GM12872 (cell line): ENCODE measurements at regions not wholly inside any gene's neighbourhood (a gene's known extent, or its start where the extent isn't known, plus 50 kb on each side); places are given as distances from the start of the nearest gene placed in this dataset.

Experiments
- TF ChIP-seq, protein P1 (sequence below): IDR thresholded peaks from 3 replicates; pipeline ENCODE4 v1.5.1; 2011; ENCODE audit warnings: low read depth, mild to moderate bottlenecking, low read length, moderate library complexity; ENCODE audit not compliant: insufficient read depth

DNA sequence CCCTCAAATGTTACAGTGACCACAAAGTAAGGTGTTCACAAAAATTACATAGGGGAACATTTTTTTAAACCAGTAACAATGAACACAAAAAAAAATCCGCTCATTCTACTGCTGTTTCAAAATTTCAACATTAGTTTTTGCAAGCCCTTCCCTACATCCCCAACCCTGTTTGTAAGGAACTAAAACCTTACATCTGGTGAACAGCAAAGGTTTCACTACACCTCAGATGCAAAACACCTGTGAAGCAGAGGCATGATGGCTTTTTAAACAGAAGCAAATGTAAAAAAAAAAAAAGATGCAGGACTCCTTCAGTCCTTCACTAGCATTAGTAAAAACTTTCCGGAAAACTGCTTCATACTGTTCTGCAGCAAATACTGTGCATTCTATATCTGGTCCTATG is 50.0 kb upstream of the API5 start:
- TF ChIP-seq, protein P1, sequence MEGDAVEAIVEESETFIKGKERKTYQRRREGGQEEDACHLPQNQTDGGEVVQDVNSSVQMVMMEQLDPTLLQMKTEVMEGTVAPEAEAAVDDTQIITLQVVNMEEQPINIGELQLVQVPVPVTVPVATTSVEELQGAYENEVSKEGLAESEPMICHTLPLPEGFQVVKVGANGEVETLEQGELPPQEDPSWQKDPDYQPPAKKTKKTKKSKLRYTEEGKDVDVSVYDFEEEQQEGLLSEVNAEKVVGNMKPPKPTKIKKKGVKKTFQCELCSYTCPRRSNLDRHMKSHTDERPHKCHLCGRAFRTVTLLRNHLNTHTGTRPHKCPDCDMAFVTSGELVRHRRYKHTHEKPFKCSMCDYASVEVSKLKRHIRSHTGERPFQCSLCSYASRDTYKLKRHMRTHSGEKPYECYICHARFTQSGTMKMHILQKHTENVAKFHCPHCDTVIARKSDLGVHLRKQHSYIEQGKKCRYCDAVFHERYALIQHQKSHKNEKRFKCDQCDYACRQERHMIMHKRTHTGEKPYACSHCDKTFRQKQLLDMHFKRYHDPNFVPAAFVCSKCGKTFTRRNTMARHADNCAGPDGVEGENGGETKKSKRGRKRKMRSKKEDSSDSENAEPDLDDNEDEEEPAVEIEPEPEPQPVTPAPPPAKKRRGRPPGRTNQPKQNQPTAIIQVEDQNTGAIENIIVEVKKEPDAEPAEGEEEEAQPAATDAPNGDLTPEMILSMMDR: no peak
